ENCODE measurements at regions not wholly inside any gene's neighbourhood (a gene's known extent, or its start where the extent isn't known, plus 50 kb on each side); places are given as distances from the start of the nearest gene placed in this dataset.

DNA sequence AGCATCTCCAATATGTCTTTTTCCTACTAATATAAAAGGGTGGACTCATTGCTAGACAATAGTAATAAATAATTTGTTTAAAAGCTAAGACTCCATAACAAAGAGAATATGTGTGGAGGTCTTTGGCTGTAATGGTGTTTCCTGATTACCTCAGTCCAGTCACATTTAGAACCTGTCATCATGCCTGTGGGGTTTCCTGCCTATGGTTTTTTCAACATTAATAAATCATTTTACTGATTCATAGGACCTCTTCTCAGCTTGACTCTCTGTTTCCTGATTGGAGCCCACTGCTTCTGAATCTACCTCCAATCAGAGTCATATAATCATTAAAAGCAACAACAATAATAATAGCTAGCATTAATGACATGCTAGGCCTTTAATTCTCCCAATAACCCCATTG is 52.4 kb upstream of the GNAI1 start:
- ATAC-seq (no peak), DNase-seq (no peak)
- intact Hi-C loops (cut with micrococcal nuclease), result no loop called here

DNA sequence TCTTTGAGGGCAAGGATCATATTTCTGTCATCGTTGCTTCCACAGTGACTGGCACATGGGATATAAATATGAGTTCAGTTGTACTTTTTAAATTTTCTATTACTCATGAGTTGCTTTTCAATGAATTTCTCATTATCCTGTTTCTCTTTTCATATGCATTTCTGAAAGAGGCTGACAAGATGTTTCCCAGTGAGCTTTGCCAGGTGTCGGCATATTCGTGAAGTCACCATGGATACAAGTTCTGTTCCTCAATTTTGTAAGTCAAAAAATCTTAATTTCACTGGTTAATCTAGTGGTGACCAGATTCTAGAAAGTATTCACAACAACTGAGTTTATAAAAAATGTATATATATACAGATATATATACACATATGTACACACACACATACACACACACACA is 55.7 kb upstream of the GNAI1 start:
- intact Hi-C loops (cut with micrococcal nuclease), result no loop called here
- DNase-seq, result no peak
- ATAC-seq, result no peak

DNA sequence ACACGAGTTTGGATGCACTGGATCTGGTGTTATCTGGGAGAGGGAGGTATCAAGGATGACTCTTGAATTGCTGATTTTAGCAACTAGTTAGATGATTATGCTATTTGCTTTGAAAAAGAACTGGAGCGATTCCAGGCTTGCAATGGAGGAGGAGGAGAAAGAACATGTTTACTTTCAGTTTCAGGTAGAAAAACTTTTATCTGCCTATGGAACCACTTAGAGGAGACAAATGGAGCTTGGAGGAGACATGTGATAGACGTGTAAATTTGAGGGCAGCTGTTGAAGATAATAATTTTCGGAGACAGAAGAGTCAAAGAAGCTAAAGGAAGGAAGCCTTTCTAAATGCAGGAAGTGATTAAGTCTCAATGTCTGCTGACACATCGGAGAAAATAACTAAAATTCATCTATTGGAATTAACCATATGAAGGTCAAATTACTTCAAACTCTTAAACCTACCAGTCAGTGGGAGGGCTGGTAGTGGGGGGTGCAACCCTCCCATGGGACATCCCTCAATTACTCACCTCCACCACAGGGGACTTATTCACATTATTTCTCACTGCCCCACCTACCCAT is 56.4 kb upstream of the GNAI1 start:
- DNase-seq, result no peak
- intact Hi-C loops (cut with micrococcal nuclease), result no loop called here
- no peak for ATAC-seq

DNA sequence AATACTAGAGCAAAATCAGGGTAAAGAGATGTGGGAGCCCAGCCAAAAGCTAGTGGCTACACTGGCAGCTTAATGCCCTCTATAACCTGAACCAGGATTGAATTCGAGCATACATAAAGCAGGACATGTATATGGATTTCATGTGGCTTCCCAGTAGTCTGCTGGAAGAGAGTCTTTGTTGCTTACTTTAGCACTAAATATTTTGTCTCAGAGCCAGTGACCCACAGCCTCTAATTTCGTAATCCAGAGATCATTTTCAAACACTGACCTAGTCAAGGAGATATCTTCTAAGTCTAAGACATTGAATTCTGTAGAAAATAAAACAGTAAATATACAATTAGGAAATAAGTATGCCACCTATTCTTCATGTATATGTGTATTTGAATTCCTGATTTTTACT is 64.2 kb upstream of the GNAI1 start:
- intact Hi-C loops (cut with micrococcal nuclease), result no loop called here
- DNase-seq (no peak), ATAC-seq (no peak)

DNA sequence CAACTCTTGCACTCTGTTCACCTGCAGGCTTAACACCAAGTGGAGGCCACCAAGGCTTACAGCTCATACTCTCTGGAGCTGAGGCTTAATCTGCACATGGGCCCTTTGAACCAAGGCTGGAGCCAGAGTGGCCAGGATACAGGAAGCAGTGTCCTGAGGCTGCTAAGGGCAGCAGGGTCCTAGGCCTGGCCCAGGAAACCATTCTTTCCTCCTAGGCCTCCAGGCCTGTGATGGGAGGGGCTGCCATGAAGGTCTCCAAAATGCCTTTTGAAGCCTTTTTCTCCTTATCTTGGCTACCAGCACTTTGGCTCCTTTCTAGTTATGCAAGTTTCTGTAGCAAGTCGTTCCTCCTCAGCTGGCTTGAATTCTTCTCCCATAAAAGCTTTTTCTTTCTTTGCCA is 68.0 kb upstream of the GNAI1 start:
- intact Hi-C loops (cut with micrococcal nuclease), result no loop called here
- DNase-seq, result no peak
- no peak for ATAC-seq

DNA sequence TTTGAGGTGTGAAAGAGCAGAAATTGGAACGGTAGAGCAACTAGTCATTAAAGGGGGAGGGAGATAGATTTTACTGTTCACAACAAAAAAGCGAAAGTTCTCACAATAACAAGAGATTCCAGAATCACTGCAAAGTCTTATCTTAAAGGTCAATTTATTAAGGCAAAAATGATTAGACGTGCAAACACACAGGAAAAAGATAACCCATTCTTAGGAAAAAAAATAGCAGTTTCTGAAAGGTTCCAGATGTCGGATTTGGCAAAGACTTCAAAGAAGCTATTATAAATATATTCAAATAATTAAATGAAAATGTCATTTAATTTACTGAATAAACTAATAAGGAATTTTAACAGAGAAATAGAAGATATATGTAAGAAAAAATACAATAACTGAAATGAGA is 70.8 kb upstream of the GNAI1 start:
- no peak for DNase-seq
- intact Hi-C loops (cut with micrococcal nuclease), result no loop called here

DNA sequence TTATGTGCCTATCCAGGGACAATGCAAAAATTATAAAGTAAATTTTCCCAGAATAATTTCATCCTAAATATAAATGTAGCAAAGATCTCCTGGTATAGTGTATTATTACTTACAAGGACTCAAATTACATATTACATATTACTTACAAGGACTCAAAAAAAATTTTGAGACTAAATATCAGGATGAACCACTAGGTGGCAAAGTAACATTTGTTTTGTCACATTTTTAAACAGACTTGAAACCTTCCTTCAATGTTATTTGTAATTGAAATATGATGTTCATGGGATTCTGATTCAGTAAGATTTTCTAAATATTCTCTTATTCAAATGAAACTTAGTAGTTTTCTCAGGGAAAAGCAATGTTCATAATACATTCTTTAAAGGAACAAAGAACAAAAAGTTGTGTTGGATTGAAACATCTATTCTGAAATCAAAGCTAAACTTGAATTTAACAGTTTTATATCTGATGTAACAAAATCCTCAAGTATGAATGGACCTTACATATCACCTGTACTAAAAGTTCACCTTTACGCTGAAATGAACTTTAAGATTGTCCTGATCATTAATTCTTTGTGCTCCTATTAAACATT is 74.3 kb upstream of the GNAI1 start:
- DNase-seq (no peak), ATAC-seq (no peak)
- intact Hi-C loops (cut with micrococcal nuclease), result no loop called here

More for the DNA sequence above, 70.8 kb upstream of the GNAI1 start:
- ATAC-seq, result no peak

DNA sequence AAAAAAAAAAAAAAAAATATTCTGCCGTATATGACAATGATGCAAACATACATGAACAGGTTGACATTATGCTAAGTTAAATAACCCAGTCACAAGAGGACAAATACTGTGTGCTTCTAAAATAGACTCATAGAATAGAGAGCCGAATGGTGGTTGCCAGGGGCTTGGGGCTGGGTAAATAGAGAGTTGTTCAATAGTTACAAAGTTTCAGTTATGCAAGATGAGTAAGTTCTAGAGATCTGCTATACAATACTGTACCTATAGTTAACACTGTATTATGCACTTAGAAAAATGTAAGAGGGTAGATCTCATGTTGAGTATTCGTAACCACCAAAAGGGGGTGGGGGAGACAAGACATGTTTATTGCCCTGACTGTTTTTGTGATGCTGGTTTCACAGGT is 77.1 kb upstream of the GNAI1 start:
- intact Hi-C loops (cut with micrococcal nuclease), result no loop called here
- DNase-seq (no peak), ATAC-seq (no peak)

DNA sequence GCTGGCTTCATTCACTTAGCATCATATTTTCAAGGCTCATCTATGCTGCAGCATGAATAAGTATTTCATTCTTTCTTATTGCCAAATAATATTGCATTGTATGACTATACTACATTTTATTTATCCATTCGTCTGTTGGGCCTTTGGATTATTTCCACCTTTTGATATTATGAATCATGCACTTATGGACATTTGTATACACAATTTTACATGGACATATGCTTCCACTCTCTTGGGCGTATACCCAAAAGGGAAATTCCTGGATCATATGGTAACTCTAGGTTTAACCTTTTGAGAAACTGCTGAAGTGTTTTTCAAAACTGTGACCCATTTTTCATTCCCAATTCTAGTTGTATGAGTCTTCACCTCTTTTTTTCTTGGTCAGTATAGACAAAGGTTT is 80.3 kb upstream of the GNAI1 start:
- ATAC-seq (no peak), DNase-seq (no peak)
- intact Hi-C loops (cut with micrococcal nuclease), result no loop called here

DNA sequence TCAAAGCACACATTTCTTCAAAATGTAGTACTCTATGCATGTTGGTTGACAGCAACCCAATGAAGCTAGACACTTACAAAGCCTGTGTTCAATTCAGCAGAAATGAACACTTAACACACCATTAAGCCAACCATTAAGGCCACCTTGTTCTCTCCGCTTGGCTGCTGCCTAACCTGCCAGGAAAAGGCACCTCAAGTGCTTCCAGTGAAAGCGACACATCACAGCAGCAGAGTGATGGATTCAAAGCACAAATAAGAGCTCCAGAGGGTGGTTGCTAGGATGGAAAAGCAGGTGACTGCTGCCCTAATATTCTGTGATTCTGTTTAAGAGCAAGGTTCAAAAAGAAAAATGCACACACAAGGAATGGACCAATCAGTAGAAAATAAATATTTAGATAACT is 81.5 kb upstream of the GNAI1 start:
- intact Hi-C loops (cut with micrococcal nuclease), result no loop called here
- ATAC-seq, result no peak
- DNase-seq, result no peak

DNA sequence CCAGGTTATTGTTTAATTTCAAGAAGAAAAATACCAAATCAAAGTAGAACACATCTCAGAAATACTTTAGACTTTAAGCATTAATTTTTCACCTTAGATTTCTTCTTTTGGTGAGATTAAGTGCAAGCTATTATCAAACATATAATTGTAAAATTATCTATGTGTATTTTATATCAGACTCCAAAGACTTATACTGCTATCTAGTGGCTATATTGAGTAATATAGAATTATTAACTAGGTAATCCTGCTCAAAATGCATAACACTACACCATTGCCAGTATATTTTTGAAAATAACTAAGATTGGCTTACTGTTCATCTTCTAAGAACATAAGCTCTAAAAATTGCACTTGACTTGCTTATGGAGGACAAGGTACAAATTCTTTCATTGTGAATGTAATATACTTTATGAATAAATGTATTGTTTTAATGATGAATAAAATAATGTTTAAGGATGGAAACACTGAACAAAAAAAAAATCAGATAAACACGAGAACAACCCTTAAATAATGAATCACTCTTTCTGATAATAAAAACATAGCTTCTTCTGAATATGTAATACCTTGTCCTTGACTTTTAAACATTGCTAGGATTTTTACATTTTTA is 86.7 kb upstream of the GNAI1 start:
- intact Hi-C loops (cut with micrococcal nuclease), result no loop called here
- DNase-seq, result no peak
- no peak for ATAC-seq

DNA sequence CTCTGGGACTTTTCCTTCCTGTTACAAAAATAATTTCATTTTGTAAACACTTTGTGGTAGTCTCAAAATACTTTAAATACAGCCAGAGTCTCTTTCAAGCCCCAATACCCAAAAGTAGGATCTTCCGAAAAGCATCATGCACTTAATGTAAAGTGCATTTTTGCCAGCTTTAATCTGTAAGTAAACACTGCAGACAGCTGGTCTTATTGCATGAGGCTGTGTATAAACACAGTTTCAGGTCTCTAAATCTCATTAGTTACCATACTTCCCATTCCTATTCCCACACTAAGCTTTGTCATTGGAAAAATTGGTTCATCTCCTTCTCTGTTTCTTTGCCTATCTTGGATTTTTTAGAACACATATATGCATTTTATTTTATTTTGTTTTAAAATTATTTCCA is 87.6 kb upstream of the GNAI1 start:
- DNase-seq (no peak), ATAC-seq (no peak)
- intact Hi-C loops (cut with micrococcal nuclease), result no loop called here

DNA sequence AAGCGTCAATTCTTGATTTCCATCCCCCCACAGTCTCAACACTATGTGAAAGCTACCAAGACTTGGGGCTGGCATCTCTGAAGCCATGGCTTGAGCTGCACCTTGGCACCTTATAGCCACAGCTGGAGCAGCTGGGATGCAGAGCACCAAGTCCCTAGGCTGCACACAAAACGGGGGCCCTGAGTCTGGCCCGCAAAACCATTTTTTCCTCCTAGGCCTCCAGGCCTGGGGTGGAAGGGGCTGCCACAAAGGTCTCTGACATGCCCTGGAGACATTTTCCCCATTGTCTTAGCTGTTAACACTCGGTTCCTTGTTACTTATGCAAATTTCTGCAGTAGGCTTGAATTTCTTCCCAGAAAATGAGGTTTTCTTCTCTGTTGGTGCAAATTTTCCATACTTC is 89.8 kb upstream of the GNAI1 start:
- ATAC-seq (no peak), DNase-seq (no peak)
- intact Hi-C loops (cut with micrococcal nuclease), result no loop called here

DNA sequence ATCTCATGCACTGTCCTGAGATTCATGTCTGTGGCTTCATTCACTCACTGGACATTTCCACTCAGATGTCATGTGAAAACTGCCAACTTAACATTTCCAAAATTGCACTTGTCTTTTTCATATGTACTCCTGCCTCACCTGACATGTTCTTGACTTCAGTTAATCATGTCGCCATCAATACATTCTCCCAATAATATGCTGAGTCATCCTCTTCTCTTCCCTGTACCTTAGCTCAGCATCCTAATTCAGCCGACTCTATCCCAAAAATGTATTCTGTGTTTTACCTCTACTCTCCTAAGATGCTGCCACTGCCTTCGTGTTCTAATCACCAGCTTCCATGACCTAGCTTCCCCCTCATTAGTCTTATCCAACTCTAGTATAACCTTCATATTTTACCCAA is 93.9 kb upstream of the GNAI1 start:
- DNase-seq (no peak), ATAC-seq (no peak)
- intact Hi-C loops (cut with micrococcal nuclease), result no loop called here

DNA sequence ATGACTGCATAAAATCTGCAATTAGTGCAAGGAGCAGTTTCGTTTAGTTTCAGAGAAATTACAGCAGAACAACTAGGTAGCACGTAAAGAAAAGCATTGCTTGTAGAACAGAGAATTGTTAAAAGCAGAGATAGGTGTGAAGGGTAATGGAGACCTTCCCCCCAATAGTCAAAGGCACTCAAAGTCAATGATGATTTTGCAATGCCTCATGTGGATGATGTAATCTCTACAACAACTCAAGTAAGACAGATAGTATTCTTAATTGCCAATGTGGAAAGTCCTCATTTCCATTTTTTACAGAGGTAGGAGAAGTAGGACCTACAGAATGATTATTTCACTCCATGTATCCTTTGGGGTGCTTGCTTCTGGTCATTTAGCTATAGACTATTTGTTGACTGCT is 94.3 kb upstream of the GNAI1 start:
- DNase-seq (no peak), ATAC-seq (no peak)
- intact Hi-C loops (cut with micrococcal nuclease), result no loop called here

DNA sequence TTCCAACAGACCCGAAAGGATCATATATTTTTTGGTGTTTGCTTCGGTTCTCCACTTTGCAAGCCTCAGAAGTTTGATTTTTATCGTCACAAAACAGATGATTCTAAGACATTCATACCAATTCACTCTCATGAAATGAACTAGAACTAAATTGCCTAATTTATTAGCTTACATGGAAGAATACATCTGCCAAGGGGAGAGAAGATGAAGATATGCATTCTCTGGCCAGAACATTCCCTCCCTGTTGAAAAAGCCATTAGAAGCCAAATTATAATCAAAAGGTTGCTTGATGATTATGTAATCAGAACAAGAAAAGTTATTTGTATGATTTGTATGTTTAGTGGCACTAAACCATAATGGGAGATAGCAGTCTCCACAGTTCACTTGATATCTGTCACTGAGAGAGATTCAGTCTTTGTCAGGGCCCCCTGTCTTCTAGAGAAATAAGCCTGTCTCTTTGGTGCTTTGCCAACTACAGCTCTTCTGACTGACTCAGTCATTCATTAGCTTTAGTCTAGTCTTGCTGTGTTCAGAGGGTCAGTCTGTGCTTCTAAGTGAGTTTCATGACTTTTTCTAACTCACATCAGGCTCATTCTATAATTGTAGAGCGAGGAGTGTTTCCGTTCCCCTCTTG is 95.3 kb upstream of the GNAI1 start:
- intact Hi-C loops (cut with micrococcal nuclease), result no loop called here
- DNase-seq (no peak), ATAC-seq (no peak)

DNA sequence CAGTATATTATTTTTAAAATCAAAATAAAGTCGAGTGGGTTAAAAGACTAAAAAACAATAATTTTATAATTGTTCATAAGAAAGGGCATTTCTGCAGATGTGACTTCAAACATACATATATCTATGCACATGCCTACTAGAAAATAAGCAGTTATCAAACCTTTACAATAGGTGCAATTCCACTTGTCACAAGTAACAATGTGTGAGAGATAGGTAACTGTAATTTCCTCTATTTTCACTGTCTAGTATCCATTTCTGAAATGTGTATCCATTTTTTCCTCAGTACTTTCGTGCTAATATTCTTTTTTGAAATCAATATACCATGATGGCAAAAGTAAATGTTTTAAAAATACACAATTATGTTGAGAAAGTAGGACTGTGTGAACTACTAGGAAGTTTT is 96.9 kb upstream of the GNAI1 start:
- DNase-seq (no peak), ATAC-seq (no peak)
- intact Hi-C loops (cut with micrococcal nuclease), result no loop called here

DNA sequence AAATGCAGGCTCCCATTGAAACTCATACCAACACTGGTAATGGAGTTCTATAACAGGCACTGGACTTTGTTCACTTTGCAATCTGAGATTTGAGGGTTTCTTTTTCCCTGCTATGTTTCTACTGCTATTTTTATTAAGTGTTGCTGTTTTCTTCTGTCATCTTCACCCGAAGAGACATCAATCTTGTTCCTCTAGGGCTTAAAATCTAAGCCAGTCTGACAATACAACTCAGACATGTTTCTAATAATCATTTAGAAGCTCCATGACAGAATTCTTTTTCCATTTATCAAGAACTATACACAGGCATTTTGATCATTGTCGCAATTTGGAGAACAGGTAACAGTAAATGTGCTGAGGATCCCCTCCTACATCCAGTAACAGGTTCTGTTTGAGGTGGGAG is 98.5 kb upstream of the GNAI1 start:
- ATAC-seq (no peak), DNase-seq (no peak)
- intact Hi-C loops (cut with micrococcal nuclease), result no loop called here

DNA sequence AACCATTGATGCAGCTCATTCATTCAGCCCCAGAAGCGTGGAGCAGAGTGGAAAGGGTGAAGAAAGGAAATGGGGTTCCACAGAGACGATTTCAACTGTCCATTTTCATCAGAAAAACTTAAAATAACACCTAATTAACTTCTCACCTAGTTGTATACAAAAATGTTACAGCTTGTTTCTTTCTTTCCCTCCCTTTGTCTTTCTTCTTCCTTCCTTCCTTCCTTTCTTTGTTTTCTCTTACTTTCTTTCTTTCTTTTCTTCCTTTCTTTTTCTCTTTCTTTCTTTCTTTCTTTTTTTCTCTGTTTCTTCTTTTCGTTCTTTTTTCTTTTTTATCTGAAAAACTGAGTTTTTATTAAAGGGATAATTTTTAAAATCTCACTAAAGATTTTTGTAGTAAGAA is 105.9 kb upstream of the GNAI1 start:
- ATAC-seq, result no peak
- intact Hi-C loops (cut with micrococcal nuclease), result no loop called here
- DNase-seq, result no peak

DNA sequence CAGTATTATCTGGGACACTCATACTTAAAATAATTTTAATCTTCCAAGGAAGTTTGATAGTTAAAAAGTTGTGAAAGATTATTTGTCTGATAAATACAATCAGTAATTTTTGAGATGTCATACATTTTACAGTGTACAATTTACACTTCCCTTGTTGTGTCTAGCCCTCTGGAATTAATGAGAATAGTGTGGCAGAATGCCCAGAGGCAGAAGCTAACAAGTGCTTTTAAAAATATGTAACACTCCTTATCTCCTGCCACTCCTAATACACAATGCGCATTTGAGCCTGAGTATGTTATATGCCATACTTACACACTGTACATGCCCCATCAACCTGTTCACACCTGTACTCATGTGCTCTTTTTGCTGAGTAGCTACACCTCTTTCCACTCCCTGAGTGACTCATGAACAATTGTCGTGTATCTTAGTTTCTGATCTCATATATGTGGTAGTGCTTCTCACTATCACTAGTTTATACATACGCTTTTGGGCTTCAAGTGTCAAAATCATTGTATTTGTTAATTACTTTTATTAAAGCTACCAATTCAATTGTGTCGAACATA is 106.9 kb upstream of the GNAI1 start:
- intact Hi-C loops (cut with micrococcal nuclease), result no loop called here
- ATAC-seq (no peak), DNase-seq (no peak)

DNA sequence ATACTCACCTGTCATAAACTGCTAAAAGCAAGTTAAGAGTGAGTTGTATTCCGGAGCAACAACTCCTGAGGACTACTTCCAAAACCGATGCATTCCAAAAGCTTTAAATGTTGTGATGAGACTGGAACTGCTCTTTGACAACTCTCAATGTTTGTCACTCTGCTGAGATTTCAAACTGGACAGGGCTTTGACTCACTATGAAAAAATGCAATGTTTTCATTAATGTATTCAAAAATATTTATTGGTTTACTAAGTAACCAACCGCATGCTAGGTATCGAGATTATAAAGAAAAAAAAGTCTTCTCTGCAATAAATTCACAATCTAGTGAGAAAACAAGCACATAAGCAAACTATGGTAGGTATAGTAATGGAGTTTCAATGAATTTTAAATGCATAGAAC is 107.9 kb upstream of the GNAI1 start:
- intact Hi-C loops (cut with micrococcal nuclease), result no loop called here
- DNase-seq (no peak), ATAC-seq (no peak)
